ENCODE measurements at regions not wholly inside any gene's neighbourhood (a gene's known extent, or its start where the extent isn't known, plus 50 kb on each side); places are given as distances from the start of the nearest gene placed in this dataset.
"Not testable (repeated sequence)": the region's sequence is repeated elsewhere in the genome, so short reads cannot be mapped to it uniquely, and the experiment has no call there.

DNA sequence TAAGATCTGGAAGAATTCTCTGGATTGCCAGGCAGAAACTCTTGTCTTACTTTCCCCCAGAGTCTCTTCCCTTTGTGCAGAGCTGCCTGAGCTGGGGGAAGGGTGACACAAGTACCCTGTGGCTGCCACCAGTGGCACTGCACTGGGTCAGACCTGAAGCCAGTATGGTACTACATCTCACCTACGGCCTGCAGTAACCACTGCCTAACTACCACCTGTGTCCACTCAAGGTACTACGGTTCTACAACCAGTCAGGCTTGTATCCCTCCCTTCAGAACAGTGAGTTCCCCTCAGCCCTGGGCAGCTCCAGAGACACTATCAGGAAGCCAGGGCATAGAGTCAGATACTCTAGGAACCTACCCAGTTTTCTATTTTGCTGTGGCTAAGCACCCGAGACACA, 212.0 kb upstream of the POU5F2 start:
- TF ChIP-seq, protein P1, sequence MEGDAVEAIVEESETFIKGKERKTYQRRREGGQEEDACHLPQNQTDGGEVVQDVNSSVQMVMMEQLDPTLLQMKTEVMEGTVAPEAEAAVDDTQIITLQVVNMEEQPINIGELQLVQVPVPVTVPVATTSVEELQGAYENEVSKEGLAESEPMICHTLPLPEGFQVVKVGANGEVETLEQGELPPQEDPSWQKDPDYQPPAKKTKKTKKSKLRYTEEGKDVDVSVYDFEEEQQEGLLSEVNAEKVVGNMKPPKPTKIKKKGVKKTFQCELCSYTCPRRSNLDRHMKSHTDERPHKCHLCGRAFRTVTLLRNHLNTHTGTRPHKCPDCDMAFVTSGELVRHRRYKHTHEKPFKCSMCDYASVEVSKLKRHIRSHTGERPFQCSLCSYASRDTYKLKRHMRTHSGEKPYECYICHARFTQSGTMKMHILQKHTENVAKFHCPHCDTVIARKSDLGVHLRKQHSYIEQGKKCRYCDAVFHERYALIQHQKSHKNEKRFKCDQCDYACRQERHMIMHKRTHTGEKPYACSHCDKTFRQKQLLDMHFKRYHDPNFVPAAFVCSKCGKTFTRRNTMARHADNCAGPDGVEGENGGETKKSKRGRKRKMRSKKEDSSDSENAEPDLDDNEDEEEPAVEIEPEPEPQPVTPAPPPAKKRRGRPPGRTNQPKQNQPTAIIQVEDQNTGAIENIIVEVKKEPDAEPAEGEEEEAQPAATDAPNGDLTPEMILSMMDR (IDR thresholded peaks at IDR 0.05; ENCODE audit: insufficient read depth, low read depth, low read length, missing control alignments) = no peak
- no peak overlapping the region for H3K4me3 ChIP-seq (ENCODE audit: low read length)
- no peak for DNase-seq (ENCODE audit: low read depth)

DNA sequence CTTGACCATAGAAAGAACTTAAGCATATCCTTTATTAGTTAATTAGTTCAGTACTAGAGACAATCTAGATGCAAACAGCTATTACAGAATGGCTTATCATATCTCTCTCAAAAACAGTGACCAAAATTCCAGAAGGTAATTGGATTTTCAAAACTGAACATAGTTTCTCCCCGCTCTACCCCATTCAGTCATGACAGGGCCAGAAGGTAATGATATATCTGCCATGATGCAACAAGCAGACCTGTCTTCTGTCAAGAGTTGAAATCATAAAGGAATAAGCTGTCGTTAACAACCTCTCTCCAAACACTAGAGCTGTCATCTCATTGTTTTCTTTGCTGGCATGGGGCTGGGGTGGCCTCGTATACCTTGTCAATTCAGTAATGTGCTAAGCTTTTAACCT, 200.5 kb upstream of the POU5F2 start:
- TF ChIP-seq, protein P1 (IDR thresholded peaks at IDR 0.05; ENCODE audit: insufficient read depth, low read depth, low read length, missing control alignments) = no peak
- no peak for DNase-seq (ENCODE audit: low read depth)

DNA sequence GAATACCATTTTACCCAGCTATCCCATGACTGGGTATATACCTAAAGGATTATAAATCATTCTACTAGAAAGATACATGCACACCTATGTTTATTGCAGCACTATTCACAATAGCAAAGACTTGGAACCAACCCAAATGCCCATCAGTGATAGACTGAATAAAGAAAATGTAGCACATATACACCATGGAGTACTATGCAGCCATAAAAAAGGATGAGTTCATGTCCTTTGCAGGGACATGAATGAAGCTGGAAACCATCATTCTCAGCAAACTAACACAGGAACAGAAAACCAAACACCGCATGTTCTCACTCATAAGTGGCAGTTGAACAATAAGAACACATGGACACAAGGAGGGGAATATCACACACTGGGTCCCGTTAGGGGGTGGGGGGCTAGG, 191.9 kb upstream of the POU5F2 start:
- H3K4me3 ChIP-seq (ENCODE audit: low read length); DNase-seq (ENCODE audit: low read depth): not testable (repeated sequence)

More for the DNA sequence above, 200.5 kb upstream of the POU5F2 start:
- no peak overlapping the region for H3K4me3 ChIP-seq (ENCODE audit: low read length)

DNA sequence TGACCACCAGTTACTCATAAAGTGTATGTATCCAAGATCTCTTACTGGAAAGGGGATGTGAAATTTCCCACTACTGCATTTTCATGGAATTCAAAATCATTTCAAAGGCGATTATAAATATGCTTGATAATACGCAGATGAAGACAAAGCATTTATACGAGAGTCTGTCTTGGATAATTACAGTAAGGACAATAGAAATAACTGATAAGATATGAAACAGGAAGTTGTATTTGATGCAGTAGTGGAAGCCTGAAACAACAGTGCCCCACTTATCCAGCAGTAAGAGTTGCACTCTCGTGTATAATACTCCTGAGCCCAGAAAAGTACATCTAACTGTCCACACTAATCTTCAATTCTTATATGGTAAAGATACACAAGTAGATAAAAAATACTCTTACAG, 188.7 kb upstream of the POU5F2 start:
- TF ChIP-seq, protein P1 (IDR thresholded peaks at IDR 0.05; ENCODE audit: insufficient read depth, low read depth, low read length, missing control alignments) = no peak
- no peak overlapping the region for H3K4me3 ChIP-seq (ENCODE audit: low read length)
- DNase-seq (ENCODE audit: low read depth) = no peak

DNA sequence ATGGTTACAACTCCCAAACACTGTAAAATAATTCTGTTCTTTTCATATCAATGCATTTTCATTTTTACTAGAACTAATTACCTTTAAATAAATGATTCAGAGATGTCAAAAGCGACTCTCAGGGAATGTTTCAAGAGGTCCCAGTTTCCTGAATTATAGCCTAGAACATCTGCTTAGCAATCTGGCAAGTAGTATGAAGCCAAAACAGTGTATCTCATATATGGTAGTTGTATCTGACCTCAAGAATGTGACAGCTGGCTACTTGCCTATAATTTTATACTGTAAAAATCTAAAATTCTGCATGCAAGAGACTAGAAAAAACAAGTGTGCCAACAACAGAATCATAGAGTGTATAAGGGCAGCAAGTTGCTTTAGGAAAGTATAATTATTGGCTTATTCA, 187.7 kb upstream of the POU5F2 start:
- no peak for DNase-seq (ENCODE audit: low read depth)
- TF ChIP-seq, protein P1 (IDR thresholded peaks at IDR 0.05; ENCODE audit: insufficient read depth, low read depth, low read length, missing control alignments) = no peak
- no peak overlapping the region for H3K4me3 ChIP-seq (ENCODE audit: low read length)

DNA sequence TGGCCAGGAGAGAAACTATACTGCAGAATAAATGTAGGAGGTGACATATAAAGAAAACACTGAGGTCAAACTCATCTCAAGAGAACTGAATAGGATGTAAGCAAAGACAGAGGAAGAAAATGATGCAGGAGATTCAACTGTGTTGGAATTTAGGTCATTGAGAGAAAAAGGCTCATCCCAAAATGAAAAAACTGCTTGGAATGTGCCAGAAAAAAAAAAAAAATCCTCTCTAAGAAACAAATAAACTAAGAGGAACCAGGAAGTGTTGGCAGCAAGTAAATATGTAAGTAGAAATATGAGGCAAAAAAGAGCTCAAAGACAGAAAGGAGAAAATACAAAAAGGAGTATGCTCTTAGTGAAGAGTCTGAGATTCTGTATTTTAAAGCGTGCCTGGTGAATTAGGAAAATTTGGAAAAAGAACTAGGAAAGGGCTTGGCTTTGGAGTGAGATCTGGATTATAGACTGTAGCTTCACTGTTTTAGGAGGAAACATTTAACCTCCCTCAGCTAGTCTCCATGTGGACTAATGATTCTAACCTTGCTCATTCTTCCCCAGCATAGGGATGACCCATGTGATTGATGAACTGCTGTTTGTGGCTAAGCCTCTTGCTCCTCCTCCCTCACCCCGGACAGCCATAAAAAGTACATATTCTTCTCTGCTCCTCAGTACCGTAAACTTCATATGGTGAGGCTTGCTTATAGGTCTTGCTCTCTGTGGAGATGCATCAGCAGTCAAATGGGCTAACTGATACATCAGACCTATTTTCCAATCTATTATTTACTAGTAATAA, 185.6 kb upstream of the POU5F2 start:
- no peak overlapping the region for H3K4me3 ChIP-seq (ENCODE audit: low read length)

DNA sequence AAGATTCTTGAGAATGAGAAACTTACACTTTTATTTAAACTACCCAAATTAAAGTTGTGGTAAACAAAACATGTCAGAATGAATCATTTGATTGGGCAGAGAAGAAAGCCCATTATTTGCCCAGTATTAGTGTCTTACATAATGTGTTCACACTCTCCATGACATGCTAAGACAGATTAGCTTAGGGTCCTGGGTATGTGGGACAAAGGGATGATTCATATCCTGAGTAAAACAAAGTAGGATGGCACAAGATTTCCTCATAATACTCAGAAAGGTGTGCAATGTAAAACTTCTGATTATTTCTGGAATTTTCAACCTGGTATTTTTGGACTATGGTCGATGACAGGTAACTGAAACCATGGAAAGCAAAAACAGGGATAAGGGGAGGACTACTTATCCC, 183.9 kb upstream of the POU5F2 start:
- no peak overlapping the region for H3K4me3 ChIP-seq (ENCODE audit: low read length)
- TF ChIP-seq, protein P1 (IDR thresholded peaks at IDR 0.05; ENCODE audit: insufficient read depth, low read depth, low read length, missing control alignments) = no peak
- DNase-seq (ENCODE audit: low read depth) = peak; percentile 89

More for the DNA sequence above, 185.6 kb upstream of the POU5F2 start:
- TF ChIP-seq, protein P1 (IDR thresholded peaks at IDR 0.05; ENCODE audit: insufficient read depth, low read depth, low read length, missing control alignments) = no peak
- peak; percentile 12 for DNase-seq (ENCODE audit: low read depth)

Data from epithelial cell of esophagus (primary cell).